Tibial artery (tissue), 4 donors: ENCODE measurements at regions not wholly inside any gene's neighbourhood (a gene's known extent, or its start where the extent isn't known, plus 50 kb on each side); places are given as distances from the start of the nearest gene placed in this dataset.
"Not testable (repeated sequence)": the region's sequence is repeated elsewhere in the genome, so short reads cannot be mapped to it uniquely, and the experiment has no call there.

Source experiments
- DNase-seq, 2 donors: peaks; one replicate each; pipeline ENCODE4 v3.0.0-alpha.2; 2019
- H3K27ac ChIP-seq, 2 donors: fragments of 200-600 bp; sonication (generic) in 1 of 2; 1 replicate in 1 of 2; 2 replicates in 1 of 2; pipeline ENCODE4 v1.5.1; 2018 to 2019; ENCODE audit warnings: mild to moderate bottlenecking in 1 of 2
- H3K27me3 ChIP-seq, 2 donors: fragments of 200-600 bp; sonication (generic) in 1 of 2; one replicate each; pipeline versions ENCODE4 v1.5.1 to v1.6.0; 2016 to 2019
- H3K36me3 ChIP-seq, 3 donors: fragments of 200-600 bp; sonication (generic) in 2 of 3; one replicate each; pipeline ENCODE4 v1.5.1; 2016 to 2019; ENCODE audit warnings: mild to moderate bottlenecking in 2 of 3
- H3K4me1 ChIP-seq, 4 donors: fragments of 200-600 bp; sonication (generic) in 2 of 4; 1 replicate in 3 of 4; 2 replicates in 1 of 4; pipeline ENCODE4 v1.5.1; 2016 to 2019
- H3K4me3 ChIP-seq, 2 donors: fragments of 200-600 bp; sonication (generic) in 1 of 2; 1 replicate in 1 of 2; 2 replicates in 1 of 2; pipeline ENCODE4 v1.5.1; 2018 to 2019; ENCODE audit warnings: mild to moderate bottlenecking in 2 of 2
- H3K9me3 ChIP-seq, 3 donors: fragments of 200-600 bp; sonication (generic) in 1 of 3; one replicate each; pipeline ENCODE4 v1.5.1; 2016 to 2019
- CTCF ChIP-seq, 2 experiments: fragments of 200-600 bp in 1 of 2; fragments of 450-650 bp in 1 of 2; IDR thresholded peaks; one replicate each; pipeline ENCODE4 v1.5.1; 2017 to 2019; ENCODE audit warnings: antibody characterized with exemption in 2 of 2, mild to moderate bottlenecking in 1 of 2, moderate library complexity in 1 of 2
- intact Hi-C: fragments of 100-400 bp; cut with DNase I; formaldehyde crosslinking; loops from one replicate; pipeline ENCODE4 v1.15.0; 2023; ENCODE audit warnings: low total_unique reads

GRCh38 chr17:30579610-30580315 lies 102.6 kb downstream of the GOSR1 start:
- DNase-seq, result no peak
- intact Hi-C loops, result no loop called here
- no peaks in the 10 kb centered on the region for H3K27me3 ChIP-seq
- no peaks in the 10 kb centered on the region for H3K36me3 ChIP-seq
- TF ChIP-seq CTCF (IDR thresholded peaks at IDR 0.05), result no peak
- H3K27ac ChIP-seq, result no peak overlapping the region
- no peaks in the 10 kb centered on the region for H3K4me1 ChIP-seq
- H3K9me3 ChIP-seq, result no peaks in the 10 kb centered on the region
- no peak overlapping the region for H3K4me3 ChIP-seq

GRCh38 chr17:30578015-30578717 lies 101.0 kb downstream of the GOSR1 start:
- H3K4me3 ChIP-seq, H3K36me3 ChIP-seq, H3K27ac ChIP-seq, H3K9me3 ChIP-seq, H3K27me3 ChIP-seq, intact Hi-C loops, DNase-seq, H3K4me1 ChIP-seq: not testable (repeated sequence)
